ENCODE measurements at regions not wholly inside any gene's neighbourhood (a gene's known extent, or its start where the extent isn't known, plus 50 kb on each side); places are given as distances from the start of the nearest gene placed in this dataset.

DNA sequence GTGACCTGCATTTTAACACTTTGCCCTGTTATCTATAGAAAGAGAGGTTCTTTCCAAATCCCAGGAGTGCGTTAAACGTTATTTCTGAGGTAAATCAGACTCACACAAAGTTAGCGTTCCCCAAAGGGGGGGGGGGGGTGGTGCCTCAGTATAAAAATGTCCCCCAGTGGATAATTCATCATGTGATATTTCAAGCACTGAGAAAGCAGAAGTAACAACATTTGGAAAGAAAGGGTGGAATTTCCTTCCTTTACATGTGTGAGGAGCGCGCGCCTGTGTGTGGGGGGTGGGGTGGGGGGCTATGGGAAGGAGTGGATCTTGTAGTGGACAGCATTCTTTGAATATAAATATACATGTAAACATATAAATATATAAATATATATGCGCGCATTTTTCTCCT, 630.9 kb downstream of the NYAP2 start:
- Histone ChIP-seq H3K27me3 (ENCODE audit: insufficient read depth, poor library complexity, severe bottlenecking) (no peaks in the 10 kb centered on the region), H3K27ac (replicated peaks) (peak overlapping the region; percentile 92), H3K4me3 (replicated peaks; ENCODE audit: insufficient read depth, low read length) (peak overlapping the region; percentile 35)
- TF ChIP-seq POLR2AphosphoS5 (IDR thresholded peaks at IDR 0.05; ENCODE audit: low read depth) (no peak), GABPA (IDR thresholded peaks at IDR 0.05; ENCODE audit: low read depth) (no peak), SPI1 (IDR thresholded peaks at IDR 0.05; ENCODE audit: borderline replicate concordance, low read depth) (no peak)
- TF ChIP-seq, protein P1, sequence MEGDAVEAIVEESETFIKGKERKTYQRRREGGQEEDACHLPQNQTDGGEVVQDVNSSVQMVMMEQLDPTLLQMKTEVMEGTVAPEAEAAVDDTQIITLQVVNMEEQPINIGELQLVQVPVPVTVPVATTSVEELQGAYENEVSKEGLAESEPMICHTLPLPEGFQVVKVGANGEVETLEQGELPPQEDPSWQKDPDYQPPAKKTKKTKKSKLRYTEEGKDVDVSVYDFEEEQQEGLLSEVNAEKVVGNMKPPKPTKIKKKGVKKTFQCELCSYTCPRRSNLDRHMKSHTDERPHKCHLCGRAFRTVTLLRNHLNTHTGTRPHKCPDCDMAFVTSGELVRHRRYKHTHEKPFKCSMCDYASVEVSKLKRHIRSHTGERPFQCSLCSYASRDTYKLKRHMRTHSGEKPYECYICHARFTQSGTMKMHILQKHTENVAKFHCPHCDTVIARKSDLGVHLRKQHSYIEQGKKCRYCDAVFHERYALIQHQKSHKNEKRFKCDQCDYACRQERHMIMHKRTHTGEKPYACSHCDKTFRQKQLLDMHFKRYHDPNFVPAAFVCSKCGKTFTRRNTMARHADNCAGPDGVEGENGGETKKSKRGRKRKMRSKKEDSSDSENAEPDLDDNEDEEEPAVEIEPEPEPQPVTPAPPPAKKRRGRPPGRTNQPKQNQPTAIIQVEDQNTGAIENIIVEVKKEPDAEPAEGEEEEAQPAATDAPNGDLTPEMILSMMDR (IDR thresholded peaks at IDR 0.05; ENCODE audit: insufficient read depth, low read length): no peak
- TF ChIP-seq, protein P2, sequence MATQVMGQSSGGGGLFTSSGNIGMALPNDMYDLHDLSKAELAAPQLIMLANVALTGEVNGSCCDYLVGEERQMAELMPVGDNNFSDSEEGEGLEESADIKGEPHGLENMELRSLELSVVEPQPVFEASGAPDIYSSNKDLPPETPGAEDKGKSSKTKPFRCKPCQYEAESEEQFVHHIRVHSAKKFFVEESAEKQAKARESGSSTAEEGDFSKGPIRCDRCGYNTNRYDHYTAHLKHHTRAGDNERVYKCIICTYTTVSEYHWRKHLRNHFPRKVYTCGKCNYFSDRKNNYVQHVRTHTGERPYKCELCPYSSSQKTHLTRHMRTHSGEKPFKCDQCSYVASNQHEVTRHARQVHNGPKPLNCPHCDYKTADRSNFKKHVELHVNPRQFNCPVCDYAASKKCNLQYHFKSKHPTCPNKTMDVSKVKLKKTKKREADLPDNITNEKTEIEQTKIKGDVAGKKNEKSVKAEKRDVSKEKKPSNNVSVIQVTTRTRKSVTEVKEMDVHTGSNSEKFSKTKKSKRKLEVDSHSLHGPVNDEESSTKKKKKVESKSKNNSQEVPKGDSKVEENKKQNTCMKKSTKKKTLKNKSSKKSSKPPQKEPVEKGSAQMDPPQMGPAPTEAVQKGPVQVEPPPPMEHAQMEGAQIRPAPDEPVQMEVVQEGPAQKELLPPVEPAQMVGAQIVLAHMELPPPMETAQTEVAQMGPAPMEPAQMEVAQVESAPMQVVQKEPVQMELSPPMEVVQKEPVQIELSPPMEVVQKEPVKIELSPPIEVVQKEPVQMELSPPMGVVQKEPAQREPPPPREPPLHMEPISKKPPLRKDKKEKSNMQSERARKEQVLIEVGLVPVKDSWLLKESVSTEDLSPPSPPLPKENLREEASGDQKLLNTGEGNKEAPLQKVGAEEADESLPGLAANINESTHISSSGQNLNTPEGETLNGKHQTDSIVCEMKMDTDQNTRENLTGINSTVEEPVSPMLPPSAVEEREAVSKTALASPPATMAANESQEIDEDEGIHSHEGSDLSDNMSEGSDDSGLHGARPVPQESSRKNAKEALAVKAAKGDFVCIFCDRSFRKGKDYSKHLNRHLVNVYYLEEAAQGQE (IDR thresholded peaks at IDR 0.05; ENCODE audit: insufficient replicate concordance, low read depth): no peak
- peak in 1 of 2 experiments; percentile 49 for DNase-seq (ENCODE audit: low read depth in 1 of 2, low spot score in 1 of 2)

DNA sequence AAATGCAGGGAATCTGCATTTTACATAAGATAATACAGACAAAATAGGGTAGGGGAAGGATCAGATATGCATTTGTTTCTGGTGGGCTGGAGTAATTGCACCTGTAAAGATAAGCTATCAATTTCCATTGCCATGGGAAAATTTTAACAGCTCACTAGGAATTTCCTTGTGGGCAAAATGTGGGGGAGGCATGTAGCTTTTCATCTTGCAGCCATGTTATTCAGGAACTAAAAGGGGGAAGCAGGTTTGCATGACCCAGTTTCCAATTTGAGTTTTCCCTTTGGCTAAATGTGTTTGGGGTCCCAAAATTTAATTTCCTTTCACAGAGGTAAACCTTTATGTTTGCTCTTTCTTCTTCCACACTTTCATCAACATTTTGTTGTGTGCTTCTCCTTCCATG, 624.4 kb downstream of the NYAP2 start:
- no peak overlapping the region for H3K27ac ChIP-seq (replicated peaks)
- H3K4me3 ChIP-seq (replicated peaks; ENCODE audit: insufficient read depth, low read length): no peak overlapping the region
- DNase-seq (ENCODE audit: low read depth in 1 of 2, low spot score in 1 of 2): no peak
- no peaks in the 10 kb centered on the region for H3K27me3 ChIP-seq (ENCODE audit: insufficient read depth, poor library complexity, severe bottlenecking)
- TF ChIP-seq, protein P1 (IDR thresholded peaks at IDR 0.05; ENCODE audit: insufficient read depth, low read length): no peak
- TF ChIP-seq, protein P2 (IDR thresholded peaks at IDR 0.05; ENCODE audit: insufficient replicate concordance, low read depth): no peak
- TF ChIP-seq GABPA (IDR thresholded peaks at IDR 0.05; ENCODE audit: low read depth) (no peak), POLR2AphosphoS5 (IDR thresholded peaks at IDR 0.05; ENCODE audit: low read depth) (no peak), SPI1 (IDR thresholded peaks at IDR 0.05; ENCODE audit: borderline replicate concordance, low read depth) (no peak)

DNA sequence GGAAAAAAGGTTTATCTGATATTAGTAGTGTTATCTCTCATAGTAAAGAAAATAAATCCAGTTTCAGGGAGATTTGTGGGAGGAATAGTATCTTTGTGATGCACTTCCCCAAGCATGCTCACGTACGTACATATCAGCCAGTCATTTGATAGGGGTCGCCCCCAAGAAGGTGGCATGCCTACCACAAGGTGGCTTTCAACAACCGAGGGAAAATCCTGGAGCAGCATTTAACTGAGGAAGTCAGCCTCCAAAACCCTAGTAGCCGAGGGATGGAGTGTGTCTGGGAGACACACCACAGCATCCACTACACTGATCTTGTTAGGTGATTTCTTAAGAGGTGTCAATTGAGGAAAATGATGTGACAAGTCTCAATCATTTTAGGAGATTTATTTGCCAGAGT, 623.9 kb downstream of the NYAP2 start:
- no peak for DNase-seq (ENCODE audit: low read depth in 1 of 2, low spot score in 1 of 2)
- no peak overlapping the region for H3K4me3 ChIP-seq (replicated peaks; ENCODE audit: insufficient read depth, low read length)
- no peak overlapping the region for H3K27ac ChIP-seq (replicated peaks)
- no peaks in the 10 kb centered on the region for H3K27me3 ChIP-seq (ENCODE audit: insufficient read depth, poor library complexity, severe bottlenecking)
- TF ChIP-seq SPI1 (IDR thresholded peaks at IDR 0.05; ENCODE audit: borderline replicate concordance, low read depth) (no peak), GABPA (IDR thresholded peaks at IDR 0.05; ENCODE audit: low read depth) (no peak), POLR2AphosphoS5 (IDR thresholded peaks at IDR 0.05; ENCODE audit: low read depth) (no peak)
- TF ChIP-seq, protein P1 (IDR thresholded peaks at IDR 0.05; ENCODE audit: insufficient read depth, low read length): no peak
- TF ChIP-seq, protein P2 (IDR thresholded peaks at IDR 0.05; ENCODE audit: insufficient replicate concordance, low read depth): no peak
